ENCODE measurements at regions not wholly inside any gene's neighbourhood (a gene's known extent, or its start where the extent isn't known, plus 50 kb on each side); places are given as distances from the start of the nearest gene placed in this dataset.

DNA sequence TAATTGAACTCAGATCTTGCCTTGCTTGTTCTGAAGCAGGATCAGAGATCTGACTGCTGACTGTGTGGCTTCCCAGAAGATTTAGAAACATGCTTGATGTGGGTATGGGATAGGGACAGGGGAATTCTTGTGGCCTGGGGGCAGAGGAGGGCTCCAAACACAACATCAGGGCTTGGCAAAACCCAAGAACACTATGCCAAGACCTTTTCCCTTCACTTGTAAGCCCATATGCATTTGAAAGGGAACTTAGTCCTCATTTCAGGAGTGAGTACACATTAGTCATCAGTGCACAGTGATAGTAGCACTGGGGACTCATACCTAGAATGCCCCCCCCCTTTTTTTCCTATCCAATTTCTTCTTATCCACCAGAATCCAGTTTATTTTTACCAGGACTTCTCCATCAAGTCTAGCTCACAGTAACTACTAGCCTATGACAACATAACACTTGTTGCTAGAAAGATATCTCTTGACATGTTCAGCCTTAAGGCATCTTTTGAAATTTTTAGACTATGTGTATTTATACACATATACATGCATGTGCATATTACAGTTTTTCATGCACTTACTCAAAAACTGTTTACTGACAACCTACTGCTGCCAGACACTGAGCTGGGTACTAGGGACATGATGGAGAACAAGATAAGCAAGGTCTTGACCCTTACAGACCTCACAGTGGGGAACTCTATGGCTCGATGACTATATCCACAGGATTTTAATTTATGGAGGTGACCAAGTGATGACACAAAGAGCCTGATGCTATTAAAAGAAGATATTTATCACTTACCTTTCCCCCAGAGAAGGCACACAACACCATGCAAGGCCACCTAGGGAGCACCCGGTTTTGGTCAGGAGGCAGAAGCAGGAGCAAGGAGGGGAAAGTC is 158.3 kb upstream of the MAP3K1 start:
- TF ChIP-seq POLR2AphosphoS5 (IDR thresholded peaks at IDR 0.05; ENCODE audit: low read depth, low read length) (no peak), TAF1 (IDR thresholded peaks at IDR 0.05; ENCODE audit: borderline replicate concordance, insufficient read depth, low read length) (no peak), FOXP2 (optimal IDR thresholded peaks at IDR 0.05; ENCODE audit: borderline replicate concordance, extremely low read depth, extremely low read length, insufficient read depth) (no peak)
- TF ChIP-seq, protein P1, sequence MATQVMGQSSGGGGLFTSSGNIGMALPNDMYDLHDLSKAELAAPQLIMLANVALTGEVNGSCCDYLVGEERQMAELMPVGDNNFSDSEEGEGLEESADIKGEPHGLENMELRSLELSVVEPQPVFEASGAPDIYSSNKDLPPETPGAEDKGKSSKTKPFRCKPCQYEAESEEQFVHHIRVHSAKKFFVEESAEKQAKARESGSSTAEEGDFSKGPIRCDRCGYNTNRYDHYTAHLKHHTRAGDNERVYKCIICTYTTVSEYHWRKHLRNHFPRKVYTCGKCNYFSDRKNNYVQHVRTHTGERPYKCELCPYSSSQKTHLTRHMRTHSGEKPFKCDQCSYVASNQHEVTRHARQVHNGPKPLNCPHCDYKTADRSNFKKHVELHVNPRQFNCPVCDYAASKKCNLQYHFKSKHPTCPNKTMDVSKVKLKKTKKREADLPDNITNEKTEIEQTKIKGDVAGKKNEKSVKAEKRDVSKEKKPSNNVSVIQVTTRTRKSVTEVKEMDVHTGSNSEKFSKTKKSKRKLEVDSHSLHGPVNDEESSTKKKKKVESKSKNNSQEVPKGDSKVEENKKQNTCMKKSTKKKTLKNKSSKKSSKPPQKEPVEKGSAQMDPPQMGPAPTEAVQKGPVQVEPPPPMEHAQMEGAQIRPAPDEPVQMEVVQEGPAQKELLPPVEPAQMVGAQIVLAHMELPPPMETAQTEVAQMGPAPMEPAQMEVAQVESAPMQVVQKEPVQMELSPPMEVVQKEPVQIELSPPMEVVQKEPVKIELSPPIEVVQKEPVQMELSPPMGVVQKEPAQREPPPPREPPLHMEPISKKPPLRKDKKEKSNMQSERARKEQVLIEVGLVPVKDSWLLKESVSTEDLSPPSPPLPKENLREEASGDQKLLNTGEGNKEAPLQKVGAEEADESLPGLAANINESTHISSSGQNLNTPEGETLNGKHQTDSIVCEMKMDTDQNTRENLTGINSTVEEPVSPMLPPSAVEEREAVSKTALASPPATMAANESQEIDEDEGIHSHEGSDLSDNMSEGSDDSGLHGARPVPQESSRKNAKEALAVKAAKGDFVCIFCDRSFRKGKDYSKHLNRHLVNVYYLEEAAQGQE (IDR thresholded peaks at IDR 0.05; ENCODE audit: insufficient read depth in 1 of 2, low read depth in 2 of 2, low read length in 2 of 2): no peak

DNA sequence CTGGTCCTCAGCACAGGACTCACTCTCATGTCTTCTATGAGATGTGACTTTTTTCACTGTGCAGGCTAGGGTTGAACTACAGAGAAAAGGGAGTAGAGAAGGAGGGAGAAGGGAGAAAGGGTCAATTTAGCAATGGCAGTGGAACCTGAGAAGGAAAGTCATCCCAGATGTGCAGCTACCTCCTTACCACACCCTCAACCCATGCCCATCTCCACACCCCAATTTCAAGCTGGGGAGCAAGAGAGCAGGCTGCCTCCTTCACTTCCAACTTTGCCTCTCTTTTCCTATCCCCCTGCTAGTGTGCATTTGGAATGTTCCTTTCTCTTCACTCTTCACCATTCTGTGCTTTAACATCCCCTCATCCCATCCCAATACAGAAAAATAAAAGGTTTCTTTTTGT is 163.5 kb upstream of the MAP3K1 start:
- TF ChIP-seq SIN3A (IDR thresholded peaks at IDR 0.05; ENCODE audit: borderline replicate concordance, insufficient read depth, low read length) (no peak), POLR2AphosphoS5 (IDR thresholded peaks at IDR 0.05; ENCODE audit: low read depth, low read length) (no peak), FOXP2 (optimal IDR thresholded peaks at IDR 0.05; ENCODE audit: borderline replicate concordance, extremely low read depth, extremely low read length, insufficient read depth) (no peak), TAF1 (IDR thresholded peaks at IDR 0.05; ENCODE audit: borderline replicate concordance, insufficient read depth, low read length) (no peak)
- TF ChIP-seq, protein P1 (IDR thresholded peaks at IDR 0.05; ENCODE audit: insufficient read depth in 1 of 2, low read depth in 2 of 2, low read length in 2 of 2): no peak

DNA sequence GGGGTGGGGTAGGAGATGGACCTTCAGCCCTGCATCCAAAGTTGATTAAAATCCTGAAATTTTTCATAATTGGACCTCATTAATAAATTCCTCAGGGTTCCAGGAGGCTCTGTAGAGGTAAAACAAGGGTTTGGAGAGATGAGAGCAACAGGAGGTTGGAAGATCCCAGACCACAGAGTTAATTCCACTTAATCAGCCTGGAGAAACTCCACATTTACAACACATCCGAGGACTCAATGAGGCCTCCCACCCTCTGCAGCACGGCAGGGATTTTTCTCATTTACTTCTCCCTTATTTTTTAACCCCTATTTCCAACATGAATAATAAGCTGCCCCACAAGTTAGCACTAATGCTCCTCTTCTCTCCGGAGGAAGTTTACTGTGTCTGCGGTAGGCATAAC is 165.0 kb upstream of the MAP3K1 start:
- TF ChIP-seq, protein P1 (IDR thresholded peaks at IDR 0.05; ENCODE audit: insufficient read depth in 1 of 2, low read depth in 2 of 2, low read length in 2 of 2): no peak
- no peak for TF ChIP-seq SIN3A (IDR thresholded peaks at IDR 0.05; ENCODE audit: borderline replicate concordance, insufficient read depth, low read length)
- no peak for TF ChIP-seq POLR2AphosphoS5 (IDR thresholded peaks at IDR 0.05; ENCODE audit: low read depth, low read length)
- no peak for TF ChIP-seq TAF1 (IDR thresholded peaks at IDR 0.05; ENCODE audit: borderline replicate concordance, insufficient read depth, low read length)
- TF ChIP-seq FOXP2 (optimal IDR thresholded peaks at IDR 0.05; ENCODE audit: borderline replicate concordance, extremely low read depth, extremely low read length, insufficient read depth): no peak

DNA sequence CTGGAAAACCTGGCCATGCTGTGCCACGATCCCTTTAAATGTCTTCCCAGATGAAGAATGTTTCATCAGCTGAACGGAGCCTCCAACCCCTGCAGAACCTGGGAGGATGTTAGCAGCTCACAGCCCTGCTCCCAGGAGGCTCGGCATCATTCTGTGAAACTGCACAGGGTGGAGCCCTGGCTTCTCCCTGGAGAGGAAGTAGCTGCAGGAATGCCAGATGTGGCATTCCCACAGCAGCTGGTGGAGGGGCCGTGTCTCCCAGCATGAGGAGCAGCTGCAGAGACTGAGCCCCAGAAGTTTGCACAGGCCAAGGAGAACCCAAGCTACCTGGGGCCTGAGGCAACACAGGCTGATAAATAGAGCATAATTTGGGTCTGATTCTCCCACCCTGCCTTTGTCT is 165.8 kb upstream of the MAP3K1 start:
- TF ChIP-seq FOXP2 (optimal IDR thresholded peaks at IDR 0.05; ENCODE audit: borderline replicate concordance, extremely low read depth, extremely low read length, insufficient read depth) (no peak), POLR2AphosphoS5 (IDR thresholded peaks at IDR 0.05; ENCODE audit: low read depth, low read length) (no peak), TAF1 (IDR thresholded peaks at IDR 0.05; ENCODE audit: borderline replicate concordance, insufficient read depth, low read length) (no peak), SIN3A (IDR thresholded peaks at IDR 0.05; ENCODE audit: borderline replicate concordance, insufficient read depth, low read length) (no peak)
- TF ChIP-seq, protein P1 (IDR thresholded peaks at IDR 0.05; ENCODE audit: insufficient read depth in 1 of 2, low read depth in 2 of 2, low read length in 2 of 2): no peak

All from PFSK-1 (cell line).